ENCODE measurements at regions not wholly inside any gene's neighbourhood (a gene's known extent, or its start where the extent isn't known, plus 50 kb on each side); places are given as distances from the start of the nearest gene placed in this dataset.

GRCh38 chr5:166936351-166936750, 1355.1 kb upstream of the WWC1 start:
- DNase-seq (ENCODE audit: low spot score) (no peak), ATAC-seq (ENCODE audit: low read depth) (no peak)
- Histone ChIP-seq H3K9me3 (ENCODE audit: severe bottlenecking) (no peaks in the 10 kb centered on the region), H3K27me3 (ENCODE audit: insufficient read depth, poor library complexity, severe bottlenecking) (no peaks in the 10 kb centered on the region), H3K27ac (ENCODE audit: poor library complexity, severe bottlenecking) (no peak overlapping the region), H3K36me3 (ENCODE audit: low read depth) (no peaks in the 10 kb centered on the region), H3K4me1 (ENCODE audit: insufficient read depth, poor library complexity, severe bottlenecking) (no peaks in the 10 kb centered on the region), H3K4me3 (ENCODE audit: severe bottlenecking) (no peak overlapping the region)
- no peak for TF ChIP-seq CTCF (IDR thresholded peaks at IDR 0.05; ENCODE audit: poor library complexity, severe bottlenecking)

GRCh38 chr5:166938071-166938470, 1353.4 kb upstream of the WWC1 start:
- no peak for DNase-seq (ENCODE audit: low spot score)
- H3K9me3 ChIP-seq (ENCODE audit: severe bottlenecking) = peaks cover 4% of the 10 kb centered on the region
- H3K4me1 ChIP-seq (ENCODE audit: insufficient read depth, poor library complexity, severe bottlenecking) = no peaks in the 10 kb centered on the region
- H3K27ac ChIP-seq (ENCODE audit: poor library complexity, severe bottlenecking) = no peak overlapping the region
- no peak for TF ChIP-seq CTCF (IDR thresholded peaks at IDR 0.05; ENCODE audit: poor library complexity, severe bottlenecking)
- no peak for ATAC-seq (ENCODE audit: low read depth)
- no peak overlapping the region for H3K4me3 ChIP-seq (ENCODE audit: severe bottlenecking)
- no peaks in the 10 kb centered on the region for H3K27me3 ChIP-seq (ENCODE audit: insufficient read depth, poor library complexity, severe bottlenecking)
- H3K36me3 ChIP-seq (ENCODE audit: low read depth) = no peaks in the 10 kb centered on the region

GRCh38 chr5:166942948-166943347, 1348.5 kb upstream of the WWC1 start:
- Histone ChIP-seq H3K4me1 (ENCODE audit: insufficient read depth, poor library complexity, severe bottlenecking) (no peaks in the 10 kb centered on the region), H3K27ac (ENCODE audit: poor library complexity, severe bottlenecking) (no peak overlapping the region), H3K4me3 (ENCODE audit: severe bottlenecking) (no peak overlapping the region), H3K36me3 (ENCODE audit: low read depth) (no peaks in the 10 kb centered on the region), H3K9me3 (ENCODE audit: severe bottlenecking) (peaks cover 8% of the 10 kb centered on the region), H3K27me3 (ENCODE audit: insufficient read depth, poor library complexity, severe bottlenecking) (no peaks in the 10 kb centered on the region)
- DNase-seq (ENCODE audit: low spot score) (no peak), ATAC-seq (ENCODE audit: low read depth) (no peak)
- no peak for TF ChIP-seq CTCF (IDR thresholded peaks at IDR 0.05; ENCODE audit: poor library complexity, severe bottlenecking)

- H3K36me3 ChIP-seq (ENCODE audit: low read depth) = no peaks in the 10 kb centered on the region
- TF ChIP-seq CTCF (IDR thresholded peaks at IDR 0.05; ENCODE audit: poor library complexity, severe bottlenecking) = no peak
- ATAC-seq (ENCODE audit: low read depth) = no peak
- DNase-seq (ENCODE audit: low spot score) = no peak
- no peak overlapping the region for H3K27ac ChIP-seq (ENCODE audit: poor library complexity, severe bottlenecking)
- H3K4me3 ChIP-seq (ENCODE audit: severe bottlenecking) = no peak overlapping the region
- peaks cover 8% of the 10 kb centered on the region for H3K9me3 ChIP-seq (ENCODE audit: severe bottlenecking)
- peaks cover 2% of the 10 kb centered on the region for H3K27me3 ChIP-seq (ENCODE audit: insufficient read depth, poor library complexity, severe bottlenecking)
- H3K4me1 ChIP-seq (ENCODE audit: insufficient read depth, poor library complexity, severe bottlenecking) = no peaks in the 10 kb centered on the region
Observed at GRCh38 chr5:166947045-166947444, 1344.4 kb upstream of the WWC1 start.

- no peak for TF ChIP-seq CTCF (IDR thresholded peaks at IDR 0.05; ENCODE audit: poor library complexity, severe bottlenecking)
- ATAC-seq (ENCODE audit: low read depth) = no peak
- no peaks in the 10 kb centered on the region for H3K9me3 ChIP-seq (ENCODE audit: severe bottlenecking)
- H3K36me3 ChIP-seq (ENCODE audit: low read depth) = no peaks in the 10 kb centered on the region
- no peak for DNase-seq (ENCODE audit: low spot score)
- no peaks in the 10 kb centered on the region for H3K4me1 ChIP-seq (ENCODE audit: insufficient read depth, poor library complexity, severe bottlenecking)
- no peak overlapping the region for H3K4me3 ChIP-seq (ENCODE audit: severe bottlenecking)
- peaks cover 2% of the 10 kb centered on the region for H3K27me3 ChIP-seq (ENCODE audit: insufficient read depth, poor library complexity, severe bottlenecking)
- no peak overlapping the region for H3K27ac ChIP-seq (ENCODE audit: poor library complexity, severe bottlenecking)
Observed at GRCh38 chr5:166948679-166949078, 1342.8 kb upstream of the WWC1 start.
